IMR-90 (cell line): ENCODE measurements at regions not wholly inside any gene's neighbourhood (a gene's known extent, or its start where the extent isn't known, plus 50 kb on each side); places are given as distances from the start of the nearest gene placed in this dataset.

Experiments used
- ATAC-seq: fragments of 200-7000 bp; cut with Tn5 transposase; 2 replicates; pipeline ENCODE4 v1.9.1; 2020; ENCODE audit warnings: low read depth, mild to moderate bottlenecking, moderate library complexity
- BruUV-seq: library from RNA; stranded (reverse); fragments of 400-500 nt; replicated peaks from 2 replicates; lab custom pipeline; 2021; lab: Mats Ljungman, UMichigan
- CTCF ChIA-PET: fragments of 300-600 bp; formaldehyde crosslinking; extraction: SDS; loops from one replicate; lab custom pipeline; 2021; ENCODE audit warnings: antibody characterized with exemption; lab: Yijun Ruan, JAX
- POLR2A ChIA-PET: fragments of 300-600 bp; sonication (Branson Sonifier 250); formaldehyde crosslinking; loops from one replicate; lab custom pipeline; 2022; ENCODE audit warnings: antibody characterized with exemption; ENCODE audit not compliant: unreplicated experiment; lab: Charles Lee
- DNase-seq: peaks from one replicate; pipeline ENCODE4 v3.0.0; 2013
- H2AFZ ChIP-seq: replicated peaks from 2 replicates; pipeline ENCODE3; 2013; ENCODE audit warnings: low read length, mild to moderate bottlenecking; ENCODE audit not compliant: poor library complexity
- H2AK5ac ChIP-seq: 2 replicates; pipeline ENCODE4 v1.6.1; 2013; ENCODE audit warnings: low read depth, low read length, inconsistent platforms
- H2AK9ac ChIP-seq: replicated peaks from 2 replicates; pipeline ENCODE3; 2013; ENCODE audit warnings: mild to moderate bottlenecking, low read depth, low read length, moderate library complexity; ENCODE audit not compliant: poor library complexity
- H2BK120ac ChIP-seq: 2 replicates; pipeline ENCODE4 v1.6.1; 2013; ENCODE audit warnings: low read depth, low read length, inconsistent platforms
- H2BK15ac ChIP-seq: 3 replicates; pipeline ENCODE4 v1.6.1; 2013; ENCODE audit warnings: low read depth, low read length, inconsistent platforms
- H2BK20ac ChIP-seq: 2 replicates; pipeline ENCODE4 v1.6.1; 2013; ENCODE audit warnings: low read depth, mild to moderate bottlenecking, inconsistent platforms, low read length, moderate library complexity
- H2BK5ac ChIP-seq: 2 replicates; pipeline ENCODE4 v1.6.1; 2013; ENCODE audit warnings: mild to moderate bottlenecking, low read depth, low read length, inconsistent platforms; ENCODE audit not compliant: poor library complexity, severe bottlenecking
- H3K14ac ChIP-seq: replicated peaks from 2 replicates; pipeline ENCODE4 v1.6.1; 2013; ENCODE audit warnings: low read depth, low read length, inconsistent platforms
- H3K18ac ChIP-seq: 2 replicates; pipeline ENCODE4 v1.6.1; 2013; ENCODE audit warnings: low read depth, low read length, control low read depth
- H3K23ac ChIP-seq: 2 replicates; pipeline ENCODE4 v1.6.1; 2013; ENCODE audit warnings: low read depth, low read length, inconsistent platforms
- H3K27ac ChIP-seq: 2 replicates; pipeline ENCODE4 v1.5.1; 2013; ENCODE audit warnings: mild to moderate bottlenecking, control low read depth, low read length; ENCODE audit not compliant: insufficient read depth
- H3K27me3 ChIP-seq: 2 replicates; pipeline ENCODE4 v1.6.1; 2013; ENCODE audit warnings: low read length; ENCODE audit not compliant: control insufficient read depth, insufficient read depth
- H3K36me3 ChIP-seq: 2 replicates; pipeline ENCODE4 v1.6.1; 2013; ENCODE audit warnings: low read length, mixed read lengths; ENCODE audit not compliant: control insufficient read depth, insufficient read depth
- H3K4ac ChIP-seq: 2 replicates; pipeline ENCODE4 v1.6.1; 2013; ENCODE audit warnings: low read depth, low read length, inconsistent platforms
- H3K4me1 ChIP-seq: 2 replicates; pipeline ENCODE4 v1.6.1; 2013; ENCODE audit warnings: low read length, mixed read lengths; ENCODE audit not compliant: control insufficient read depth, insufficient read depth
- H3K4me2 ChIP-seq: 2 replicates; pipeline ENCODE4 v1.6.1; 2013; ENCODE audit warnings: low read depth, mild to moderate bottlenecking, control low read depth, low read length, moderate library complexity
- H3K4me3 ChIP-seq: 2 replicates; pipeline ENCODE4 v1.5.1; 2013; ENCODE audit warnings: low read depth, mild to moderate bottlenecking, control low read depth, low read length, moderate library complexity; ENCODE audit not compliant: insufficient read depth
- H3K56ac ChIP-seq: 2 replicates; pipeline ENCODE4 v1.6.1; 2013; ENCODE audit warnings: low read length, inconsistent platforms; ENCODE audit not compliant: insufficient read depth; ENCODE audit errors: extremely low read depth
- H3K79me1 ChIP-seq, 2 experiments: 2 replicates each; pipeline ENCODE4 v1.6.1; 2013; ENCODE audit warnings: low read length in 2 of 2, inconsistent platforms in 1 of 2, low read depth in 1 of 2
- H3K9ac ChIP-seq: 2 replicates; pipeline ENCODE4 v1.6.1; 2013; ENCODE audit warnings: low read depth, low read length, control low read depth
- H3K9me1 ChIP-seq: 2 replicates; pipeline ENCODE4 v1.6.1; 2013; ENCODE audit warnings: low read length, inconsistent platforms; ENCODE audit not compliant: insufficient read depth
- H3K9me3 ChIP-seq: 2 replicates; pipeline ENCODE4 v1.6.1; 2013; ENCODE audit warnings: low read length; ENCODE audit not compliant: control insufficient read depth, insufficient read depth
- H4K20me1 ChIP-seq: 2 replicates; pipeline ENCODE4 v1.6.1; 2013; ENCODE audit warnings: low read length, inconsistent platforms; ENCODE audit not compliant: insufficient read depth
- H4K5ac ChIP-seq: 2 replicates; pipeline ENCODE4 v1.6.1; 2013; ENCODE audit warnings: mild to moderate bottlenecking, low read depth, low read length, control low read depth
- H4K8ac ChIP-seq, 2 experiments: 2 replicates each; pipeline ENCODE4 v1.6.1; 2013; ENCODE audit warnings: low read depth in 2 of 2, low read length in 2 of 2, control low read depth in 1 of 2, inconsistent platforms in 1 of 2
- H4K91ac ChIP-seq: 2 replicates; pipeline ENCODE4 v1.6.1; 2013; ENCODE audit warnings: low read depth, low read length, inconsistent platforms; ENCODE audit not compliant: insufficient read depth
- BHLHE40 ChIP-seq: fragments of 150-350 bp; IDR thresholded peaks from 2 replicates; pipeline ENCODE4 v1.6.1; 2016; ENCODE audit warnings: mild to moderate bottlenecking, low read depth, low read length
- CEBPB ChIP-seq: IDR thresholded peaks from 2 replicates; pipeline ENCODE4 v1.6.1; 2012; ENCODE audit warnings: low read depth, low read length, improper control_type of control experiment
- CHD1 ChIP-seq: IDR thresholded peaks from 2 replicates; pipeline ENCODE4 v1.6.1; 2012; ENCODE audit warnings: low read depth, low read length, improper control_type of control experiment
- CTCF ChIP-seq: conservative IDR thresholded peaks from 2 replicates; pipeline ENCODE4 v1.5.1; 2012; ENCODE audit warnings: mild to moderate bottlenecking, low read depth, low read length, improper control_type of control experiment
- ELK1 ChIP-seq: fragments of 150-350 bp; IDR thresholded peaks from 2 replicates; pipeline ENCODE4 v1.6.1; 2016; ENCODE audit warnings: low read depth, mild to moderate bottlenecking, low read length, moderate library complexity, borderline replicate concordance
- FOS ChIP-seq: fragments of 150-350 bp; IDR thresholded peaks from 2 replicates; pipeline ENCODE4 v1.6.1; 2016; ENCODE audit warnings: low read depth, low read length
- MAFK ChIP-seq: IDR thresholded peaks from 2 replicates; pipeline ENCODE4 v1.6.1; 2012; ENCODE audit warnings: low read depth, low read length, improper control_type of control experiment
- MXI1 ChIP-seq: IDR thresholded peaks from 2 replicates; pipeline ENCODE4 v1.6.1; 2012; ENCODE audit warnings: low read depth, mild to moderate bottlenecking, low read length, moderate library complexity, borderline replicate concordance
- NFE2L2 ChIP-seq: fragments of 150-350 bp; IDR thresholded peaks from 2 replicates; pipeline ENCODE4 v1.6.1; 2016; ENCODE audit warnings: low read depth, mild to moderate bottlenecking, low read length
- POLR2A ChIP-seq: IDR thresholded peaks from 2 replicates; pipeline ENCODE4 v1.6.1; 2012; ENCODE audit warnings: mild to moderate bottlenecking, low read depth, low read length
- RAD21 ChIP-seq: IDR thresholded peaks from 2 replicates; pipeline ENCODE4 v1.6.1; 2012; ENCODE audit warnings: low read length, improper control_type of control experiment
- RCOR1 ChIP-seq: IDR thresholded peaks from 2 replicates; pipeline ENCODE4 v1.6.1; 2012; ENCODE audit warnings: mild to moderate bottlenecking, low read length, improper control_type of control experiment; ENCODE audit not compliant: insufficient replicate concordance
- RFX5 ChIP-seq: IDR thresholded peaks from 2 replicates; pipeline ENCODE4 v1.8.0; 2012; ENCODE audit warnings: low read depth, mild to moderate bottlenecking, low read length, moderate library complexity
- SMC3 ChIP-seq: fragments of 150-350 bp; IDR thresholded peaks from 2 replicates; pipeline ENCODE4 v1.6.1; 2016; ENCODE audit warnings: low read depth, mild to moderate bottlenecking, antibody characterized with exemption, low read length, moderate library complexity
- WGBS, 2 experiments: methylation state at CpG; one replicate each; pipeline versions ENCODE4 v1.1.5 to v1.1.7; 2013; ENCODE audit warnings: missing lambda C conversion rate in 2 of 2; ENCODE audit not compliant: insufficient read length in 1 of 2; ENCODE audit errors: extremely low coverage in 2 of 2; 5-methylcytosine and 5-hydroxymethylcytosine counted together
- dilution Hi-C: fragments of 300-500 bp; cut with HindIII; formaldehyde crosslinking; loops from one replicate; pipeline ENCODE4 v1.14.3; 2018; ENCODE audit warnings: low sequenced_read_pairs; ENCODE audit not compliant: unreplicated experiment
- in situ Hi-C: fragments of 300-500 bp; cut with MboI; formaldehyde crosslinking; loops from 3 replicates; pipeline ENCODE4 v1.14.3; 2019; ENCODE audit warnings: low sequenced_read_pairs, inconsistent platforms, mixed read lengths
- intact Hi-C: fragments of 100-400 bp; cut with micrococcal nuclease; formaldehyde crosslinking; loops from 2 replicates; pipeline ENCODE4 v1.10.0; 2022
- TF ChIP-seq, protein P1 (sequence below): fragments of 150-350 bp; IDR thresholded peaks from 2 replicates; pipeline ENCODE4 v1.6.1; 2017; ENCODE audit warnings: mild to moderate bottlenecking, antibody characterized with exemption, low read length, low read depth

DNA sequence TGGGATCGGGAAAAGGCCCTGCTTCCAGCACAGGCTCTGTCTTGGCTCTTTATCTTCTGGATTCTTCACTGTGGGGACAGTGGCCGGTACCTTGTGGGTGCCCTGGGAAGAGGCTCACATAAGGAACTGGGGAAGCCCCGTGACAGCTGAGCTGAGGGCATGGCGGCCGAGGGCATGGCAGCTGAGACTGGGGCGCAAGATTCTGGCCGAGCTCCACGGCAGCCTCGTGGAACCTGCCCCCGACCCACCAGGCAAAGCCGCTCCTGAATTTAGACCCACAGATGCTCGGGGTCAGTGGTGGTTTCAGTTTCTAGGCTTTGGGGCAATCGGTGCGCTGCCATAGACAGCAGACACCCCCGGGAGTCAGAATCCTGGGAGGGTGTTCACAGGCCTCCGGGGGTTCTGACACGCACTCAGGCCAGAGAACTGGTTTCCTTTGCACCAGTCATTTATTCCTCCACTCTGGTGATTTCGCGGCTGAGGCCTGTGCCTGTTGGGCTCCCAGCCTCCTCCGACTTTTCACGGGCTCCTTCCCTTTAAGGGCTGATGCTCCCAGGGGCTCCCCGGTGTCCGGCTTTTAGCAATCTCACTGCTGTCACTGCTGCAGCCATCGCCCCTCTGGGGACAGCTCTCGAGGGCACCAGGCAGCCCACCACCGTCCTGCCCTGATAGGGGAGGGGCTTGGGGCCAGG lies 117.6 kb downstream of the TEX29 start:
- no peaks in the 10 kb centered on the region for H3K9me3 ChIP-seq
- H3K4me1 ChIP-seq, result no peaks in the 10 kb centered on the region
- no peaks in the 10 kb centered on the region for H3K36me3 ChIP-seq
- no peak overlapping the region for H3K4me2 ChIP-seq
- no peak for DNase-seq
- H2AK5ac ChIP-seq, result no peak overlapping the region
- no peaks in the 10 kb centered on the region for H3K27me3 ChIP-seq
- no peak overlapping the region for H2BK120ac ChIP-seq
- in situ Hi-C loops, result no loop called here
- no peak overlapping the region for H4K91ac ChIP-seq
- H2BK15ac ChIP-seq, result no peak overlapping the region
- no peak overlapping the region for H3K23ac ChIP-seq
- no peak overlapping the region for H3K4ac ChIP-seq
- no peak overlapping the region for H3K4me3 ChIP-seq
- no TSS peak for BruUV-seq
- ATAC-seq, result no peak
- no peak overlapping the region for H4K5ac ChIP-seq
- intact Hi-C loops, result no loop called here
- POLR2A ChIA-PET, result no interaction called here
- no peak overlapping the region for H3K27ac ChIP-seq
- H4K8ac ChIP-seq, result no peak overlapping the region
- H2BK5ac ChIP-seq, result no peak overlapping the region
- WGBS, 2 experiments, result 60% methylated on average over 5 of the region's 26 CpGs; no CpG with 5 or more reads in 1 of the 2 experiments
- TF ChIP-seq RCOR1 (no peak), ELK1 (no peak), POLR2A (no peak), RFX5 (no peak), CTCF (no peak), NFE2L2 (no peak), SMC3 (no peak), FOS (no peak), RAD21 (no peak), CEBPB (no peak), BHLHE40 (no peak), MXI1 (no peak), MAFK (no peak), CHD1 (no peak)
- TF ChIP-seq, protein P1, sequence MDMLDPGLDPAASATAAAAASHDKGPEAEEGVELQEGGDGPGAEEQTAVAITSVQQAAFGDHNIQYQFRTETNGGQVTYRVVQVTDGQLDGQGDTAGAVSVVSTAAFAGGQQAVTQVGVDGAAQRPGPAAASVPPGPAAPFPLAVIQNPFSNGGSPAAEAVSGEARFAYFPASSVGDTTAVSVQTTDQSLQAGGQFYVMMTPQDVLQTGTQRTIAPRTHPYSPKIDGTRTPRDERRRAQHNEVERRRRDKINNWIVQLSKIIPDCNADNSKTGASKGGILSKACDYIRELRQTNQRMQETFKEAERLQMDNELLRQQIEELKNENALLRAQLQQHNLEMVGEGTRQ, result no peak
- no peak overlapping the region for H2BK20ac ChIP-seq
- H3K9me1 ChIP-seq, result no peaks in the 10 kb centered on the region
- no peak overlapping the region for H2AK9ac ChIP-seq
- H3K56ac ChIP-seq, result no peak overlapping the region
- H3K14ac ChIP-seq, result no peak overlapping the region
- H3K79me1 ChIP-seq, result no peaks in the 10 kb centered on the region
- no peak overlapping the region for H3K9ac ChIP-seq
- no peaks in the 10 kb centered on the region for H4K20me1 ChIP-seq
- no peak overlapping the region for H3K18ac ChIP-seq
- dilution Hi-C loops, result no loop called here
- CTCF ChIA-PET, result interaction anchor here (1.3 kb wide), 1 partner anchor 10 kb away, joined by 3 read pairs; no protein-coding TSS in a partner anchor
- no peak overlapping the region for H2AFZ ChIP-seq
